Activated CD4-positive, alpha-beta T cell treated with anti-CD3 and anti-CD28 coated beads for 48 hours (primary cell): ENCODE measurements at regions not wholly inside any gene's neighbourhood (a gene's known extent, or its start where the extent isn't known, plus 50 kb on each side); places are given as distances from the start of the nearest gene placed in this dataset.
A peak's percentile ranks its signal among the peaks of the same experiment; 100 is the strongest.

Experiments
- DNase-seq: peaks from one replicate; pipeline ENCODE4 v3.0.0-alpha.2; 2020

DNA sequence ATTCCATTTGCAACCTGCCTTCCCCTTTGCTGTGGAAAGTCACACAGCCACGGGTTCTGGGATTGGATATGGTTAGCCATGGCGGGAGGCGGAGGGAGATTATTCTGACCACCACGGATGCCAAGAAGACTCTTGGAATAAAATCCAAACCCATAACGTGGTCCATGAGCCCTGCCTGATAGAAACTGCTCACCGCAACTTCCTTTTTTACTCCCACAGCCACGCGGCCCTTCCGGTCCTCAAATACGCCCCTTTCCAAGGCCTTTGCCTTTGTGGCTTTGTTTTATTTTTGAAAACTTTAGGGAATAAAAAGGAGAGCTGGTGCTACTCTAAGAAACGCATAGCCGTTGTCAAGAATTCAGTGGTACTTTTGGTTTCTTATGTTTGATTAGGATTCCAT, 602.5 kb upstream of the CDH4 start:
- no peak for DNase-seq

DNA sequence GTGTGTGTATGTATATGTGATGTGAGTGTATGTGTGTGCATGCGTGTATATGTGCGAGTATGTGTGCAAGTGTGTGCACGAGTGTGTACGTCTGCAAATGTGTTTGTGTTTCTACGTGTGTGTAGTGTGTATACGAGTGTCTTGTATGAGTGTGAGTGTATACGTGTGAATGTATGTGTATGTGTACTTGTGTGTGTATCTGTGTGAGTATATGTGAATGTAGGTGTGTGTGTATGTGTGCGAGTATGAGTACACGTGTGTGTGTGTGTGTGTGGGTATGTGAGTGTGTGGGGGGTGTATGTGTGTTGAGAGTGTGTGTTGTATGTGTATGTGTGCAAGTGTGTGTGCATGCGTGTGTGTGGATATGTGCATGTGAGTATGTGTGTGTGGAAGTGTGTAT, 602.0 kb upstream of the CDH4 start:
- no peak for DNase-seq

DNA sequence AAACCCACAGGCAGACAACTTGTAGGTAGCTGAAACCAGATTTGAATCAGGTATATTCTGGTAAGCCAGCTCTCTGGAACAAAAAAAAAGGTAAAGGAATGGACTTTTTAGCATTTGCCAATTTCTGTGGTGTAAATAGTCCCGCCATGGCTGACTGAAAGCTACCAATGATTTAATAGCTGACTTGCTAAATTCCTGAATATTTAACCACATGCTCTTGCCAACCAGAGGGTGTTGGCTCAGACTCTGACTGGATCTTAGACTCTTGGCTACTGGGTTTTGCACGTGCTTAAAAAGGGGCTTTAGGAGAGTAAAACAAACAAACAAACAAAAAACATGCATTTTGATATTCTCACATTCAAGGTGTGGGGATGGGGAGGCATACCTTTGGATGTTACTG, 600.0 kb upstream of the CDH4 start:
- no peak for DNase-seq

DNA sequence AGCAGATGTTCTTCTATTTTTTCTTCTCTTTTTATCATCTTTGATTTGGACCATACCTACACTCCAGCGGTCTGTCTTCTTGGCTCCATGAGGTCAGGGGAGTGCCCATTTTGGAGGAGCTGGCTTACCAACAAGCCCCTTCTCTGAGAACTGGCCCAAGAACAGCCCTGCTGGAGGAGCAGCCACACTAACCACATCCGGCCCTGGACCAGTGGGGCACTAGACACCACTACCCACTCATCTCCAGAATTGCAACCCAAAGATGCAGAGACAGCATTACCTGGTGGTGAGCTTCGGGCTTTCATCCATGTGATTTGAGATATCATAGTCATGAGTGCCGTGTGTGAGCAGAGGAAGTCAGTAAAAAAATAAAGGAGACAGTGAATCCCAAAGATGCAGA, 599.4 kb upstream of the CDH4 start:
- DNase-seq, result no peak

DNA sequence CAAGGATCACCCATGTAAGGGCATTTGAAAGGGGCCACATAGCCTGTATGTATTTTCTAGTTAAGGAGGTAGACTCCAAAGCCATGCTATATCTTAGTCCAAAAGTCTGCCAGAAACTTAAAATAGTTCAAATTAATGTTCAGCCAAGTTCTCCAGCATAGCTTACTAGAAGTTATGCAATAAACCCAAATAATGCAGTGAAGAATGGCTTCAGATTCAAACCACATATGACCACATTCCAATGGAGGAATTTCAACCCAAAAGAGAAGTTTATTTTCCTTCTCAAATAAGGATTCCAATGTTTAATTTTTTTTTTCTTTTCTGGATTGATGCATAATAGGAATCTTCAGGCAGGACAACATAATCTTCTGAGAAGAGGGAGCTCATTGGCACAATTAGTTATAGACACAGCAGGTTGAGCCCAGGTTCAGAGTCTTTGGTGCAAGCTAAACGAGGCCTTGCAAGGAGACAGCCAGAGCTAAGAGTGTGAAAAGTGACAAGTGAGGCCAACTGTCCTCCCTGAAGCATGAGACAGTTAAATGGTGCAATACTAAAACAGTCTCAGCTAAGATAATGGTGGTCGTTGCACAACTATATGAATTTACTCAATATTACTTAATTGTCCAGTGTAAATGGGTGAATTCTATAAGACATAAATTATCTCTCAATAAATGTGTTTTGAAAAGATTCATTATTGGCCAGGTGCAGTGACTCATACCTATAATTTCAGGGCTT, 598.8 kb upstream of the CDH4 start:
- DNase-seq, result no peak

DNA sequence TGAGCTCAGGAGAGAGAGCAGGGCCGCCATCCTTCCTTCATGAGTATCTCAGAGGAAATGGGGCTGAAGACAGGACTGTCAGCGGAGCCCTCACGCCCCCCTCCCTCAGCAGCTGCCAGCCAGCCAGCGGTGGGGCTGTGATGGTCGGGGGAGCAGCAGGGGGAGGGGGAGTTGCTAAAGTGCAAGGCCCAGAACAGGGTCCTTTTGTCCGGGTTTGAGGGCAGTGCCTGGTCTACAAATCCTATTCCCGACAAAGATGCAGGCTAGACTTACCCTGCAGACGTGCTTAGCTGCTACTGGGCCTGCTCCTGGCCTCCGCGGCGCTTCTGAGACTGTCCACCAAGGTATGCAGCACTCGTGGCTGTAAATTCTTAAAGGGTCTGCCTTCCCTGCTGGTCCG, 593.4 kb upstream of the CDH4 start:
- DNase-seq, result no peak

DNA sequence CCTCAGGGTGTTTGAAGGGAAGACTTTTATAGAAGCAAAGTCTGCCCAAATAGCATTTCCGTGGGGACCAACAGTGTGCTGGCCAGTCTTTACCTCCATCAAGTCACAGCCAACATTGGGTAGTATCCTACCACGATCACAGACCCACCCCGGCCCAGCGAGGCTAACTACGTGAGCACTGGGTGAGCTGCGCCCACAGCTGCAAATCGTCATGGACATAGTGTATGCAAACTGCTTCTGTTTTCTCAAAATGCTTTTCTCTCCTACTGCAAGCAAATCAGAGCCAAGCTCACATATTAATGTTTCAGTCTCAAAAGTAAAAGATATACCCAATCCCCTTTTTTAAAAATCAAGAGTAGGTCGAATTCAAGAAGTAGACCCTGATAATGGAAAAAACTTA, 592.8 kb upstream of the CDH4 start:
- no peak for DNase-seq

GRCh38 chr20:60662307-60662706, 589.8 kb upstream of the CDH4 start:
- DNase-seq, result no peak

- DNase-seq, result no peak
These were observed 588.0 kb upstream of the CDH4 start for GRCh38 chr20:60664106-60664505.

DNA sequence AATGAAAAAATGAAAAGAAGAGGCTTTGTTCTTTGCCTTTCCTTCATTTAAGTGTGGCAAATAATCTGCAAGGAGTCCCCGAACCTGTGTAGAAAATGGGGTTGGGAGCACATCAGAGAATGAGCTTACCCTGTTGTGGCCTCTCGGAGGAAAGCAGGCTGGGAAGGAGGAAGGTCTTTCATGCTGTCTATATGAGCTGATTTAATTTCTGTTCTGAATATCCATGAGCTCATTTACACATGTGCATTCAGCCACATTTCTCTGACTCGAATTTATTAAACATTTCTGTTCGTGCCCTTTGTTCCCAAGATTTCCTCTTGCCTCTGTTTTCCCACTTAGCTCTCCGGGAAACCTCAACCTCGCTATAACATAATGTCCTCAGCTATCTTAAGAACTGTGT, 584.4 kb upstream of the CDH4 start:
- DNase-seq, result no peak

- no peak for DNase-seq
These were observed 582.9 kb upstream of the CDH4 start for GRCh38 chr20:60669211-60669610.

GRCh38 chr20:60676011-60676410, 576.0 kb upstream of the CDH4 start:
- DNase-seq, result no peak

- no peak for DNase-seq
These were observed 574.2 kb upstream of the CDH4 start for GRCh38 chr20:60677819-60678218.

DNA sequence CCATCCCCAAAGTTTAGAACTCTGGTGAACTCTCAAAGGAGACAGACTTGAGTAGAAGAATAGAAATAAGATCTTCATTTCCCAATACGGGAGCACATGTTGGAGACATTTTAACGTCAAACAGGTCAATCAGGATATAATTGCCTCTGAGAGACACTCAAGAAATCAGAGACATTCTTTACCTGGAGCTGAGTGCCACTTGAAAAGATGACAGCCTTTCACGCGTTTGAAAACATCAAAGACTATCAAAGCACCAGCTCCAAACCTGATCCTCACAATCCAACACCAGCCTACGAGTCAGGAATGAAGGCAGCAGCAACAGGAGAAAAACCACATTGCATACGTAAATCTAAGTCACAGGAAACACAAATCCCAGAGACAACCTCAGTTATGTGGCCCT, 571.5 kb upstream of the CDH4 start:
- no peak for DNase-seq

DNA sequence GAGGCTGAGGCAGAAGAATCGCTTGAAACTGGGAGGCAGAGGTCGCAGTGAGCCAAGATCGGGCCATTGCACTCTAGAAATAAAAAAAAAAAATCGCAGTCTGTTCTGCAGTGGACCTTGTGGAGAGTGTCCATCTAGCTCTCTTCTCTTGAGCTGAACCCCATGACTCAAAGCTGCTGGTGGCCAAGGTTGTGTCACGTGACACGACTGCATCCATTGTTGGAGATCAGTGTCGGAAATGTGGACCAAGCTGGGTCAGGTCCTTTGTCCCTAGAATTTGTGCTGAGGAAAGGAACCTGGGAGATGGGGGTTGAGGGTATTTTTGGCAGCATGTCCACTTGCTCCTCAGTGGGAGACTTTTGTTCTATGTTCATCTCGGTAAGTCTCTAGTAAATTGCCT, 564.8 kb upstream of the CDH4 start:
- DNase-seq, result no peak

DNA sequence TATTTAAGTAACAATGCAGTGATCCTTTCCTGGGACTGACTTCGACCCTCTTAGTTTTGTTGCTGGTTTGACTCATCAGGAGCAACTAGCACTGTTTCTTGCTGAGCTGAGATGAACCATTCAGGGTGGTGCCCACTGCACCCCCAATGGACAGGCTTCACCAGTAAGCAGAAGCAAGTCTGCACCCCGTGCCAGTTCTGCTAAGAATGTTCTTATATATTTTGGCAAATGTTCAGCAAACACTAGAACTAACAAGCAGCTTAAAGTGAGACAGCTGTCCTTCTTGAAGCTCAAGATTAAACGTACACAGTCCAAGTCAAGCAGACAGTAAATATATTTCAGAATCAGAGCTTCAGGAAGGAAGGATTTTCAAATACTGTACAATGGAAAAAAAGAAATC, 561.3 kb upstream of the CDH4 start:
- DNase-seq, result no peak

GRCh38 chr20:60691966-60692615, 560.0 kb upstream of the CDH4 start:
- DNase-seq, result no peak

- DNase-seq, result no peak
These were observed 558.4 kb upstream of the CDH4 start for GRCh38 chr20:60693496-60694133.

DNA sequence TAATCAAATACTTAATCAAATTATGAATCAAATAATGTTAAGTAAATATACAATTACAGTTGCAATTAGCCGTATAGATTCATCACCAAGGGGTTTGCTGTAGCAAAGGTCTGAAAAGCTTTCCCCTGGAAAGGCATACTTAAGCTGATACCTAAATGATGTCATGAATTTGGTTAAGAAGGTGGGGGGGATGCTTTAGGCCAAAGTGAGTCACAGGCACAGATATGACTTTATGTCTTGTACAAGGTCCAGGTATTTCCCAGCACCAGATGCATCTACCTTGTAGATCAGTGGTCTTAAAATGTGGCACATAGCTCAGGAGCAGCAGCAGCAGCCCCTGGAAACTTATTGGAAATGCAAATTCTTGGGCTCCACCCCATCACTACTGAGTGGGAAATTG, 557.3 kb upstream of the CDH4 start:
- peak; percentile 6 for DNase-seq

DNA sequence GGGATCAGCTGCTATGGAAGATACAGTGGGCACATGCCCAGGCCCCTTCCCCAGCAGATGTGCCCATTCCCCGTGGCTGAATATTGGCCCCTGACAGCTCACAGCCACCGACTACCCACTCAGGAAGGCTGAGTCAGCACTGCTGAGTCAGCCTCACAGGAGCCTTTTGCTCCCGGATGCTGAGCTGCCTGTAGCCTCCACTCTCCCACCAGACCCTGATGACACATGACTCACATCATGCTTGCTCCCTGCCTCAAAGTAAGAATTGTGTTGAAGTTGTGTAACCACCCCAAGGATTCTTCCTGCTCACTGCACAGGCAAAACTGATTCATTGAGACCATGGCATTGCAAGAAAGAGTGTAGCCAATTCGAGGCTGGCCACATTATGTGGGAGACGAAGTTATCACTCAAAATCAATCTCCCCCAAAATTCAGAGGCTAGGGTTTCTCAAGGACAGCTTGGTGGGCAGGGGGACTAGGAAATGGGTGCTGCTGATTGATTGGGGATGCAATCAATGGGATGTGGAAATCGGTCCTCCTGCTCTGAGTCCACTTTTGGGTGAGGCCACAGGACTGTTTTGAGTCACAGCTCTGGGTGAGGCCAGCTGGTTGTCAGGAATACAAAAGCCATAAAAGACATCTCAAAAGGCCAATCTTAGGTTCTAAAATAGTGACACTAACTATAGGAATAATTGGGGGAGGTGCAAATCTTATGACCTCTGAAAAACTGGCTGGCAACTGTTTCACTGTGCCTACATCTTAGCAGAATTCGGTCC, 556.6 kb upstream of the CDH4 start:
- peak; percentile 54 for DNase-seq

DNA sequence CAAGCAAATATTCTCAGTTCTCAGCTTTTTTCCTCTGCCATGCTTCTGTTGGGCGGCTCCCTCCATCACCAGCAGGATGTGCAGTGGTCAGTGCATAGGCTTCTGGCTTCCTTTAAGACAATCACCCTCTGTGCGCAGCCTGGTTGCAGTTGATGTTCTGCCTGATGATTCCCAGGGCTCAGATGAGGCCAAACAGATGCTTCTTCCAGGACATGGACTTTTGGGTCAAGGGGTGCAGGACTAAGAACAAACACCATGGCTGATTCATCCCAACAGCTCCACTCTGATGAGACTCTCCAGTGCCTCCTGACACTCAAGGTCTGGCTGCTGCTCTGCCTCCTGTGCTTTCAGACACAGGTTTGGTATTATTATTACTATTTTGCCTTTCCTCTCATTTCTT, 554.8 kb upstream of the CDH4 start:
- DNase-seq, result no peak

DNA sequence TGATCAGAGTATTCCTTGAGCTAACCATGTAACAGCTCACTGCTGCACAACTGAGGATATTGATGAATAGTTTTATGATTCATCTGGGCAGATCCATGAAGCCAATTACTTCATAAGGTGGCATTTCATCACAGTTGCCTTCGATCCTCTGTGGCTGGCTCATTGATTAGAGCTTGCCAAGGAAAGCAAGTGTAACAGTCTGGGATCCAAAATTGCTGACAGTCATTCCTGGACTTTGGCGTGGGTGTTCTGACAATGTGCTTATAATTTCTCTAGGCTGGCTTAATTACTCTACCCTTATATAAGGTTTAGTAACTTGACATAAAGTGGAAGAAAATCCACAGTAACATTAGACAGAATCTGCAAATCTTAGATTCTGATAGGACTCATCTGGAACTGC, 551.3 kb upstream of the CDH4 start:
- DNase-seq, result no peak

GRCh38 chr20:60704147-60704546, 547.9 kb upstream of the CDH4 start:
- DNase-seq, result no peak

GRCh38 chr20:60713396-60713795, 538.7 kb upstream of the CDH4 start:
- DNase-seq, result no peak
